Activated gamma-delta T cell treated with anti-CD3 and anti-CD28 coated beads, Interleukin-2, amount 50 U/mL, for 16 hours (primary cell): ENCODE measurements at regions not wholly inside any gene's neighbourhood (a gene's known extent, or its start where the extent isn't known, plus 50 kb on each side); places are given as distances from the start of the nearest gene placed in this dataset.
"Not testable (repeated sequence)": the region's sequence is repeated elsewhere in the genome, so short reads cannot be mapped to it uniquely, and the experiment has no call there.

Experiments used
- DNase-seq: peaks from one replicate; pipeline ENCODE4 v3.0.0-alpha.2; 2020; ENCODE audit warnings: low read depth

DNA sequence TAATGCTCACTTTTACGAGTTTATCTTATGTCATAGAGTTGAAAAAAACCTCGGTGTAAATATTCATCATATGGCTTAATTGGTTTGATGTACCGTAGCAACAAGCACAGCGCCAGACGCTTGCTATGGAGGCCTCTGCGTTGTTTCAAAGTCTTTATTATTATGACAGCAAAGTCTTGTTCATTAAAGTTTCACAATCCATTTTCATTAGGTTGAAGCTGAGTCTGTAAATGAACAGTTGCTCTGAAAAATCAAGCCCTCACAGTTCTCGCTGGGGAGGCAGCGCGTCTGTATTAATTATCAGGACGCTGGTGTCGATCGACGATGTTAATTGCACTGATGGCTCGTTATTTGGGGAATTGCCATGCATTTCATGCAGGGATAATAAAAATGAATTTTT lies 185.6 kb downstream of the INSC start:
- no peak for DNase-seq

DNA sequence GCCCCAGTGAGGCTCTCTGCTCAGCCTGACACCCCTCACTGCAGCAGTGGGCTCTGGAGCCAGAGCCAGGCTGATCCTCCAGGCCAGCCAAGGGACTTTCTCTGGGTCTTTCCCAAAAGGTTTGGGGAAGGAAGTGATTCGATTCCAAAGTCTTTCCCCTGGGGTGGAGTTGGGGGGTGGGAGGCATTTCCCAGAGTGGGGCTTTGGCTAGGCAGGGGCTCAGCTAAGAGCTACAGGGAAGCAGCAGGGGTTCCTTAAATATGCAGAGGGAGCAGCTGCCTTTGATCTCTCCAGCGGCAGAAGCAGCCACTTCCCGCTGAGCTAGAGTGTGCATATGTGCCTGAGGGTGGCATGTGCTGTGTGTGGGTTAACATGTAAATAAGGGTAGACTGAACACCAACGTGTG lies 192.9 kb downstream of the INSC start:
- DNase-seq, result no peak

DNA sequence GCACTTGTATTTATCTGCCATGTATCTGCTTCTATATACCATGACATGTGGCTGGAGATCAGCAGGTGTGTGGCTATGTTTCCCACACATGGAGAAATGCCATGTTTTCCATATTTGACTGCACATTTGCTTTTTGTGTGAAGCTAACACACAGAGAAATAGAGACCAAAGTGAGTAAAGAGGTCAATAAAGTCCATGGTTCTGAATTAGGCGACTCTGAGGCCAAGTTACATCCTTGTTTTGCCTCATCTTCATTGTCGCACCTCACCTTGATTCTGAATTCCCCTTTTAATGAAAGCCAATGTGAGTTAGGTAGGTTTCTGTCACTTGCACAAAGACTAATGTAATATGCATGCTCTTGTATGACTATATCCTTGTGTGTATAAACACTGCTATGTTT lies 194.1 kb downstream of the INSC start:
- no peak for DNase-seq

DNA sequence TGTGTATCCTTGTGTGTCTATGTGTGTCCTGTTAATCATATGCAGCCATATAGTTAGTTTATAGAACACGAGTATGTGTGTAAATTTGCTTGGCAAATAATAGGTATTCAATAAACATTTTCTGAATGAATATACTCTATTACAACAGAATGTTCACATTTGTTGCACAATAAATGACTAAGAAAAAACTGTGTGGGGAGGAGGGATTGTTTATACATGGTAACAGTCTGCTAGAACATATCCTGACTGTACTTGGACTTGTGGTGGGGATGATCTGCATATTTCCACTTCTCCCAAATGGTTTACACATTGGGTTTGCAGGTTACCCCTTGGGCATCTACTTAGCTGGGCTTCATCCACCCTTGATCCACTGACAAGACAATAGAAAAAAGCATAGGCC lies 194.6 kb downstream of the INSC start:
- no peak for DNase-seq

DNA sequence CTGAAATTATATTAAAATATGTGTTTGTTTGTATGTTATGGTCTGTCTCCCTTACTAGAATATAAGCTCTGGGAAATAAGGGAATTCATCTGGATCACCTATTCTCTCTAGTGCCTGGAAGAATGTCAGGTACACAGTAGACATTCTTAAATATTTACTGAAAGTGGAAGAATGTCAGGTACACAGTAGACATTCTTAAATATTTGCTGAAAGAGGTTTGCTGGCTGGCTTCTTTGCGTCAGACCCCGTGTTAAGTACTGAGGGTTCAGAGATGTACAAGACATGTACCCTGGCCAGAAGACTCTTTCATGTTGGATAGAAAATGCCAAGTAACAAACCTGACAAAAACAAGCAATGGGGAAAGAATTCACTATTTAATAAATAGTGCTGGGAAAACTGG lies 199.1 kb downstream of the INSC start:
- no peak for DNase-seq

DNA sequence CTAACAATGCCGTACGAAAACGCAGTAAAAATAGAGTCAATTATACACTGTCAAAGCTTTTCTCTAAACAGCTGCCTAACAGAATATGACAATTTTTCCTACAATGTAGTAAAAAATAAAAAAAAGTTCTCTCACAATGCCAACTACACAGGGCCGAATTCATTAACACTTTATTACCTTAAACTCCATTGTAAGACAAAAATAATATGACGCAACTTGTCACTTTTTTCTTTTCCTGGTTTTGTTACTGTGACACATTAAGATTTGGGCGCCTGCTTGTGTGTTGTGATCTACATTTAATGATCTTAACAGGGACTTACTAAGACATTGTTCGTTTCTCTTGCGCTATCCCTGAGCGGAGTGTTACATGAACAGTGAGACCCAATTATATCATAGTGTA lies 204.1 kb downstream of the INSC start:
- DNase-seq, result no peak

DNA sequence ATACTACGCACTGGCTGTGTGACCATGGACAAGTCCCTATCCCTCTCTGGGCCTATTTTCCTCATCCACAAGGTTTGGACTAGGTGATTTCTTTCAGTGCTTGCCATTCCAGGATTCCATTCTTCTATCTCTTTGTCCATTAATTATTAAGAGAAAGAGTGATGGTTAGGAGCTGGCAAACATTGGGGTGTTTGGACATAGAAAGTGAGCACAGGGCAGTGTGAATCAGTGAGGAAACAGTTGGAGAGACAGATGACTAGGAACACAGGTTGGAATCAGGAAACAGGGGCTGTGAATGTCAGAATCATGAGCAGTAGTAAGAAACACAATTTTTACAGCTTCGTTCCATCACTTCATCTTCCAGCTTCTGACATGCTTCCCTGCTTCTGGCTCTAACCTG lies 211.8 kb downstream of the INSC start:
- no peak for DNase-seq

DNA sequence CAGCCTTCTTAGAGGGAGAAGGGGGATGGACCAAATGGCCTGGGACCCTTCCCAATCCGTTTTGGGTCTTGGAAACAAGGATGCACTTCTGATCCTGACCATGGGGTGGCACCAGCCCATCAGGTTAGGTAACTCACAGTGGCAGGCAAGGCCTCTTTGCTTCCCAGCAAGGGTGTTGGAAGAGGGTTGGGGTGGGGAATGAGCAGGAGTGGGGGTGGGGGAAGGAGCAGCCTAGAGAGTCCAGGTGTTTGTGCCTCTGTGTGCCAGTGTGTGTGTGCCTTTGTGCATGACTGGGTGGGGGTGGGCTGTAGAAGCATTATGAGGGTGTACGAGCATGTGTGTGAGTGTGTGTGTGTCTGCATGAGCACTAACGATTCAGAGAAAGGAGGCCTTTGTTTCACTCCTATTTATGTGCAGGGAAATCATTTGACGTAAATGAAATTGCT lies 213.1 kb downstream of the INSC start:
- DNase-seq, result no peak

DNA sequence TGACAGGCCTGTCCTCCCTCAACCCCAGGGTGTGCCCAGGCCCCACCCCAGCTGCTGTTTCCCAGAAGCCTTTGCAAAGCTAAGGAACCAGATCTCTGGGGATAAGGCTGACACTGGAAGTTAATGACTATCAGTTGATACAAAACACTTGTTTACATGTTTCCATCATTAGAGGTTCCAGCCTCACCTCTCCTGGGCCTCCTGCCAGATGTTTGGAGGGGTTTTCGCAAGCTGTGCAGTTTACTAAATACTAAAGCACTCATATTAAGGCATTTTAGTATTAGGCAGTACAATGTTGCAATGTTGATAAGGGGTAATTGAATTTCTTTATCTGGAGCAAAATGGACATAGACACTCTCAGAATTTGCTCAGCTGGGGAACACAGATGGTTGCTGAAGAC lies 218.7 kb downstream of the INSC start:
- DNase-seq, result no peak

DNA sequence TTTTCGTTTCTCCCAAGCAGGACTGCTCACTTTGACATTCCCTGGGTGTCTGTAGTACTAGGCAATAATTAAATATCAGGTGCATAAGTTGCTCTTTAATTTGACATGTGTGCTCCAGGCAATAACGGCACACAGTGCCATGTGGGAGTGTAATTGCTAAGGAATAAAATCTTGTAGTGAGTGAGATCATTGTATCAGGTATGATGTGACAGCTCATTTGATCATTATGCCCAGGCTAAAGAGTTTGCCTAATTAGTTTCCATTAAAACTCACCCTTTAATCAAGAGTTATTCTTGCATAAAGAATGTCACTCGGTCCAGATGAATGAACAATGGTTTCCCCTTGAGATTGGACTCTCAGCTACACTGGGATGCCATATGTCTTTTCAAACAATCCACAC lies 220.0 kb downstream of the INSC start:
- no peak for DNase-seq

DNA sequence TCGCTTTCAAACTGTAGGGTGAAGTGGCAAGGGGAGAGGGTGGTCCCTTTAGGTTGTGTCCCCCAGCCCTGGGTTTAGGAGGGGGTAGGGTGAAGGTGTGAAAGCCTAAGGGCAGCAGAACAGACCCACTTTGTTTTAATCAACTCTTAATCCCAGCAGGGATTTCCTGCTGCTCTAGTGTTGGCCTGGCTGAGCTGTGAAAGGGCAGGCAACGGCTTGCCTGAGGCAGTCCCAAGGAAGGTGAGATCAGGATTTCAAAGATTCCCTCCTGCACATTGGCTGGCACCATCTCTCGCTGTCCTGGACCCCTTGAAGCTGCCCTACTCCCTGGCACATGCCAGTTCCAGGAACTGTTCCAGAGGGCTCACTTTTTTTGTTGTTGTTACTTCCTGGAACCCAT lies 221.3 kb downstream of the INSC start:
- no peak for DNase-seq

DNA sequence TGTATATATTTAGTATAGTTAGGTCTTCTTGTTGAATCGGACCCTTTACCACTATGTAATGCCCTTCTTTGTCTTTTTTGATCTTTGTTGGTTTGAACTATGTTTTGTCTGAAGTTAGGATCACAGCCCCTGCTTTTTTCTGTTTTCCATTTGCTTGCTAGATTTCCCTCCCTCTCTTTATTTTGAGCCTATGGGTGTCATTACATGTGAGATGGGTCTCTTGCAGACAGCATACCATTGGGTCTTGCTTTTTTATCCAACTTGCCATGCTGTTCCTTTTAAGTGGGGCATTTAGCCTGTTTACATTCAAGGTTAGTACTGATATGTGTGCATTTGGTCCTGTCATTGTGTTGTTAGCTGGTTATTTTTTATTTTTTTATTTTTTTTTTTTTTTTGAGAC lies 224.6 kb downstream of the INSC start:
- no peak for DNase-seq

DNA sequence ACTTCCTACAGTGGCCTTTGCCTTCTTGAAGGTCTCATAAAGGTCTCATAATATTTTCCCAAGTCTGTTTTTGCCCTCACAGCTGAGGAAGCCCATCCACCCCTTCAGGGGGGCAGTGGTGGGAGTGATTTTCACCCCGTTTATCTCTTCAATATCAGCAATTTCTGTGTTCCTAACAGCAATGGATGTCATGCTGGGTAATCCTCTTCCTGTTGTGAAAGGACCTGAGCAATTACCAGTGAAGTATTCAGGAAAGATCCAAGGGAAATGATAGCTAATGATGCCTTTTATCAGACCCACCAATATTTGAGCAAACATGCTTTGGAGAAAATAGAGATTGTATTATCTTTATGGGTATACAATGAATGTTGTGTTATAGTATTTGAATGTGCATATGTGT lies 226.9 kb downstream of the INSC start:
- DNase-seq, result no peak

DNA sequence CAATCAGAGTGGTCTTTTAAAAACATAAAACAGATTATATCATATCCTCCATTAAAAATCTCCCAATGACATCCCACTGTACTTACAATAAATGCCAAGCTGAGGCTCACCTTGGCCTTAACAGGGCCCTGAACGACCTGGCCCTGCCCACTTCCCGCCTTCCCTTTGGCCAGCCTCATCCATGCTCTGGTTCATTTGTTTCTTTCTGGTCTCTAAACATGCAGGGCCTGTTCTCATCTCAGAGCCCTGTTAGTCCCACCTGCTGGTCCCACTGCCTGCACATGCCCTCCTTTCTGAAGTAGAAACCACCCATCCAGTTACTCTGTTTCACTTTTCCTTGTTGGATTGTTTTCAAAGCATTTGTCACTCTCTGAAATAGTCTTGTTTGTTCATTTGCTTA lies 227.4 kb downstream of the INSC start:
- no peak for DNase-seq

DNA sequence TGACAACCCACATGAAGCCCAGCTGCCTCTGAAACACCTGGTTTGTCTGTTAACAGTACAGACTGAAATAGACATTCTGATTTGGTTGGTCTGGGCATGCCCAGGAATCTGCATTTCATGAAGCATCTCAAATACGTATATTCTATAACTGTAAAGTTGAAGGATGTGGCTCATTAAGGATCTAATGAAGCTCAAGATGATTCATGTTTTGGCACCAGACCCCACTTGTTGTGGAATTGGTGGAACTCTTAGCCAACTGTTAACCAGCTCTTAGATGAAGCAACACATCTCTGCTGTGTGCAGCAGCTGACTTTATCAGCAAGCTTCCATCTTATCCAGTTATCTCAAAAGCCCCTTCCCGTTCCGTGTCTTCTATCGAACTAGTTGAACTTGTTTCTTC lies 232.2 kb downstream of the INSC start:
- DNase-seq, result no peak

DNA sequence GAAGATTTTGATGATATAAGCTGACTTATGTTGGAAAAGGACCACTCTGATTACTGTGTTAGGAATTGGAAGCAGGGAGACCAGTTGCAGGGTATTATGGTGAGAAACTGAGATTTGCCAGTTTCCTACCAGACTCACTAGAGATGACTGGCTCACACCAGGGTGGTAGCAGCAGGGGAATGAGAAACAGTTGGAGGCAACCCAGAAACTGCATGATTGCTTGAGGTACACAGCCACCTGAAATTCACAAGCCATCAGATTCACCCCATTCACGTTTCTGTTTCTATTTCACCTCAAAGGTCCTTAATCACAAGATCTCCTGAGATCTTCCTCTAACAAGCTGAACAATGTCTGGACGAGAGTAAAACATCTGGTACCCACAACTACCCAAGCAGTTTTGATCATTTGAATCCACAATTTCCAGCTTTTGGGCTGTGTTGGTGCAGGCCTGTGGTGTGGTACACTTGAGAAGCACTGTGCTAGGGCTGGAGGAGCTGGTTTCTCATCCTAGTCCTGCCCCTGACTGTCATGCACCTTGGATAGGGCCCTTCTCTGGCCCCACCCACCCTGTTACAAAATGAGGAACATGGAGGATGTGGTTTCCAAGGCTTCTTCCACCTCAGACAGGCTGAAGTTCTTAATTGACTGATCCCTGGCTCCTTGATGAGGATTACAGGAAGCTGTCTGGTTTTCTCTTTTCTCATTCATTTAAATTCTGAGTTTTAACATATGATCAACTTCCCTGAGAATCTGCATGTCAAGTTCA lies 233.4 kb downstream of the INSC start:
- DNase-seq, result no peak

DNA sequence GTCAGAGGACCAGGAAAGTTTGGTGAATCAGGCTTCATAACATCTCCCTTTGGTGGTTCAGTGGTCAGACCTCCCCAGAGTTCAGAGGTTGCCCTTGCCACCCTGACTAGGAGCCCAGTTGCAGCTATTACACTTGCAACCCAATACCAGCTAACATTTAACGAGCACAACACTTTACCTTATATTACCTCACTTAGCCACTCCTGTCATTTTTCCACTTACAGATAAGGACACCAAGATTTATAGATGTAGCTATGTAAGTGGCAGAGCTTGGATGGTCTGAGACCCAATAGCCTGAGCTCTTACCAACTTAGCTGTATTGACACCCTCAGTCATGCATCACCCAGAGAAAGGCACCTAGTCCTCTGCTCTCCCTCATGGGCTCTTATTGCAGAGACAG lies 234.7 kb downstream of the INSC start:
- no peak for DNase-seq

DNA sequence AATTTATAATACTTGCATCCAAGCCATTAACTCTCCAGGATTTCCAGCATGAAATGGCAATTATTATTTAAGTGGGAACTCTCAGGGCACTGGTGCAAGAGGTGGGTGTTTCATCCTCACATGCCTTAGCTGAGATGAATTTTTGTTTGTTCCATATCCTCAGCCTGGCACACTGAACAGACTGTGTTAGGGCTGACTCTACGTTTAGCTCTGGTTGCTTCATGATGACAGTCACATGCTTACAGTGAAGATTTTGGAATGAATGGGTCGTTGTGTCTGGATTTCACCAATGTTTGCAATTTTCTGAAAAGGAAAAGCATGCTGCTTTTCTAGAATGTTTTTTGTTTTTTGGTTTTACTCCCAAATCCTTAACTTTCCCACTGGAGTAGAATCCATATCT lies 246.6 kb downstream of the INSC start:
- DNase-seq, result no peak

DNA sequence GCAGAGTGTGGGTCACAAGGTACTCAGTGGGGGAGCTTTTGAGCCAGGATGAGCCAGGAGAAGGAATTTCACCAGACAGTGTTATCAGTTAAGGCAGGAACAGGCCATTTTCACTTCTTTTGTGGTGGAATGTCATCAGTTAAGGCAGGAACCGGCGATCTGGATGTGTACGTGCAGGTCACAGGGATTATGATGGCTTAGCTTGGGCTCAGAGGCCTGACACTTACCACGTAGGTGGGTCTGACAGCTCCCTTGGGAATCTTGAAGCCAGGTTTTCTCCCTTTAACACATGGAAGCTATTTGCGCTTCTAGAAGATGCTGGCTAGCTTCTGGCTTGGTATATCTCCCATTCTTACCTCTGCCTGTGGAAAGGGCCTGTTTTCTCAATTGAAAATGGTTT lies 250.6 kb downstream of the INSC start:
- not testable (repeated sequence) for DNase-seq

DNA sequence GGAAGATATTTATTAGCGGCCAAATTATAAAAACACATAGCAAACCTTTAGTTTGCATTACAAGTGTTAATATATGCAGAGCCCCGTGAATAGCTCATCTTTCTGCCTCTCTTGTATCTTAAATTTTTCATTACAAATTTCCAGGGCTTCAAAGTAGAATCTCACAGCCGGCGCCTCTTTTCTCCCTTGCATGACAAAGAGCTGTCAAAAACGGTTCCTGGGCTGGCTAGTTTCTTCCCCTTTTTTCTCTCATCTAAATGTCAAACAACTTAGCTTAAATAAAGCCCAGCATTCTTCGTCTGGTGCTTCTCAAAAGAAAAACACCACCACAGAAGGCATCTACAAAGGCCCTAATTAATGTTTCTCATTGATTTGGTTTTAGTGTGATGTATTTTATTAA lies 253.0 kb downstream of the INSC start:
- DNase-seq, result no peak

DNA sequence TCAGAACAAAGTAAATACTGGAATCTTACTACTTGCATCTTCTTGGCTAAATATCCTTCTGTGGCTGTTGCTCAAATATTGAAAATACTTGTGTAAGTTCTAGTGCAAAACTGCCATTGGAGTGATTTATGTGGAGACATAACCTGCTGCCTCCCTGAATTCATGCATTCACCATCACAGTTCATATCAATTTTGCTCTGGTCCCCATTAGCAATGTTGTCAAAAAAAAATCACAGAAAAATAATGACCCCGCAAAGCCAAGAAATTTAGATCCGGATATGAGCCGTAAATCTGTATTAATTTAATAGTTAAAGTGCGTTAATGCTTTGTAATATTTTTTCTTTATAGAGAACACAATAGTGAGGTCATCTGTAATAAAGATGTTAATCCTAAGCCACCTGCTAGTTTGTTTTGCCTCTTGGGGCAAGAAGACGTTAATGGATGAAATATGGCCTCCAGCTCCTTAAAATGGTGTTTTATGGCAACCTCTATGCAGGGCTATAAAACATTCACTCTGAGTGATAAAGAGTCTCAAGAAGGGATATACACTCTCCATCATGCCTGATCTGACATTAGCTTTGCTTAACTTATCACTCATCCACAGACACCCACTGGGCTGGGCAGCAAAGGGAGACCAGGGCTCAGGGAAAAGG lies 255.9 kb downstream of the INSC start:
- DNase-seq, result no peak

DNA sequence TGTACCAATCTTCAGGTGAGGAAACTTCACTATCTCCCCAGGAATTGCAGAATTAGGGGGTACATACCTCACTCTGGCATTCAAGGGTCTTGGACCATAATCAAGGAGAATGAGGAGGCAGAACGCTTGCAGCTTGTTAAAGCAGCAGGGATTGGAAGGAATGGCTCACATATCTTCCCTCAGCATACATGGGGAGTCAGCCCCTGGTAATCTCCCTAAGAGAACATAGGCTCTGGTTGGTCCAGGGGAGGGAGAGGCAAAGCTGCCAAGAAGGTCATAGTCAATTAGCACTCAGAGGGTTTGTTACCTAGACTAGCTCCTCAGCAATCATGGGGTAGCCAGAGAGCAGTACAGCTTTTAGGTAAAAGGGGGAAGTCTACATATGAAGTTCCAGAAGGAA lies 256.8 kb downstream of the INSC start:
- no peak for DNase-seq

DNA sequence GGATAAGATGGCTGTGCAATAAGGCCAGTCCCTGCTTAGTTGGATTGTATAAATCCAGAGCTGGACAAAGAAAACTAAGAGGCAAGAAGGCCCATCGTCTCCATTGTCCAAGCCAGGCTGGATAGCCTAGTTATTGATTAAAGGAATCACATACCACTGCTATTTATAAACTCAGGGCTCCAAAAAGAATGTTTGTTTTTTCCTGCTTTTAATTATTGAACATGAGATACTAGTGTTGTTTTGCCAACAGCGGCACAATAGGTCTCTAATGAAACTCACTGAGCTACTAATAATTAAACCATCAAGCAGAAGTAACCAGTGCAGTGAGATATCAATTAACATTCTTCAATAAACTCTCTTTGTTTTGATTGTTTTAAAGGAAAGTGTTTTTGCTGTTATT lies 259.7 kb downstream of the INSC start:
- DNase-seq, result no peak

DNA sequence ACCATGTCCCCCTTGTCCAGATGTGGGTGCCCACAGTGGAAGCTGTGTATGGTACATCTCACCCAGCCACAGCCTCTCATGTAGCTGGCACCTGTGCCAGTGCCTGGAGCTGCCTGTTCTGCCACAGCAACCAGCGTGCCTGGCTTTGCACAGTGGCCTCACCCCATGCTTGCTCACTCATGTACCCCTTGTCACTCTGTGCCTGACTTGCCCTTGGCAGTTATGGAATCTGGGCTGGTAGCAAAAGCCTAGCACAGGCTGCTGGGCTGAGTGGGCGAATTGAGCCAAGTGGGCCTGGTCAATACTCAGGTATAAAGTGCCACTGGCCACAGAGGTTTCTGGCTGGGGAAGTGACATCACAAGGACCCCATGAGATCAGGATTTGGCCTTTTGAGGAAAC lies 264.2 kb downstream of the INSC start:
- no peak for DNase-seq
